Stimulated activated CD8-positive, alpha-beta memory T cell treated with anti-CD3 and anti-CD28 coated beads, Interleukin-7, amount 100 ng/mL, for 1 hour (primary cell): ENCODE measurements at regions not wholly inside any gene's neighbourhood (a gene's known extent, or its start where the extent isn't known, plus 50 kb on each side); places are given as distances from the start of the nearest gene placed in this dataset.

Experiments
- DNase-seq, 2 donors: peaks; one replicate each; pipeline ENCODE4 v3.0.0-alpha.2; 2020; ENCODE audit warnings: low read depth in 2 of 2

DNA sequence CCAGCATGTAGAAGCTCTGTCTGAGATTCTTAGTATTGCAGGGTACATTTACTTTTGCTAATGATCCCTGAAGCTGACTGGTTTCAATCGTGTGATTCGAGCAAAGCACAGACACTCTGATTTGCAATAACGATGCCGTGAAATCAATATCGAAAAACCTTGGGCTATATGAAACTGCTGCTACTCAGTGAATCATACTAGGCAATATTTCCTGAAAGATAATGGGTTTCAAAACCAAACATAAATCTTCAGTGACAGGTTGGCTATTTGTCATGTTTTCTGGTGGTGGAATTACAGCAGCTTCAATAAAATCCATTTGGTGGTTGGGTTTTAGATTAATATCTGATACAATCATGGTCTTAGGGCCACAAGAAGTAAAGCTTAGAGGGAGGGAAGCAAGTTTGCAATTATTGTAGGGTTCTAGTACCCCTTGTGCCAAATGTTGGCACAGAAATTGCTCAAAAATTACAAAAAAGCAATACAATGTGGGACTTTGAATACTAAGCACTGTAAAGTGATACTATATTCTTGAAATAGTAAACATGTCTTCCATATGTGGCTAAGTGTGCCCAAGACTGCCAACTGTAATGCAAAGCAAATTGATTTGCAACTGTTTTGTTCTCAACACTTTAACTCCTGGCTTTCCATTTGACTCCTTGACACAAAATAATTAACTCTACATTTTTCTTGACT, 112.4 kb upstream of the JAZF1 start:
- no peak for DNase-seq

DNA sequence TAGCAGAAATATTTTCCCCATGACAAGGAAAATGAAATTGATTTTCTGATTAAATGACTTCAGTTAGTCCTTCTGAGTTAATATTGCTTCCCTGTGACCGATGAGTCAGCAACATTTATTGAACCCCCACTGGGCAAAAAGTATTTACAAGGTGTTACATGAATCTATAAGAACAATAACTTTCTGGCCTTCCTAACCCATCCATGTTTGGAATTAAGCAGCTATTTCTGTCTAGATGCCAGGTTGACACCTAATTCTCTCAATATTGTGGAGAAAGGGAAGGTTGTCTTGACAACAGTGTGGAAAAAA, 112.9 kb upstream of the JAZF1 start:
- DNase-seq: no peak

DNA sequence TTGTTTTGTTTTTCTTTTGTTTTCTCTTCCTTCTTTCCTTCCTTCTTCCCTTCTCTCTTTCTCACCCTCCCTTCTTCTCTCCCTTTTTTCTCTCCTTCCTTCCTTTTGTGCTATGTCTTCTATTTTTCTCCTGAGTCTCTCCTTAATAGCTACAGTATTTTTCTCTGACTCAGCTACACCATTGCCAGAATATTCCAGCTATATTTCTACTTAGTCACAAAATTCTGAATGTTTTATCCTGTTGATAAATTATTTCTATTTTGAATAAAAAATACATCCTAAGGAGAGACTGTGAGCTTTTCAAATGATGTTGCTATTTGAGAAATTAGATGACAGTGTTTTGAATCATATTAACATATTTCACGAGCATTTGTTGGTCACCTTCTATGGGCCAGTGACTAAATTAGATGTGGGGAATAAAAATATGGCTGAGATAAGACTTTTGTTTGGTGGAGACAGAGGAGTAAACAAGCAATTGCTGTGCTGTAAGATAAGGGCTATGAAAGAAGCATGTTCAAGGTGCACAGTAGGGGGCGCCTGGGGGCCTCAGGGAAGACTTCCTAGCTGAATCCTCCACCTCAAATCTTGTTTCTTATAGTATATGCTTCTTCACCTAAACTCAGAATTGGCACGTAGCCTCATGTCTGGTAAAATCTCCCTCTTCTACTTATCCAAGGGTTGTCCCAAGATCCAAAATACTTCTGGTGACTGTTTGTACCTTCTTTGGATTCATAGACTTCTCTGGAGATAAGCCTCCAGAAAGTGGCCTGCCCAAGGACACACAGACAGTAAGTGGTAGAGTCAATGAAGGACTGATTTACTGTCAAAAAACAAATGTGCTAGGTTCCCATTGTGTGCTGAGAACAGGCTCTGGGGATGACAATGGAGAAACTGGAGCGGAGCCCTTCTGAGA, 115.5 kb upstream of the CREB5 start:
- DNase-seq: peak; percentile 8 to 11

DNA sequence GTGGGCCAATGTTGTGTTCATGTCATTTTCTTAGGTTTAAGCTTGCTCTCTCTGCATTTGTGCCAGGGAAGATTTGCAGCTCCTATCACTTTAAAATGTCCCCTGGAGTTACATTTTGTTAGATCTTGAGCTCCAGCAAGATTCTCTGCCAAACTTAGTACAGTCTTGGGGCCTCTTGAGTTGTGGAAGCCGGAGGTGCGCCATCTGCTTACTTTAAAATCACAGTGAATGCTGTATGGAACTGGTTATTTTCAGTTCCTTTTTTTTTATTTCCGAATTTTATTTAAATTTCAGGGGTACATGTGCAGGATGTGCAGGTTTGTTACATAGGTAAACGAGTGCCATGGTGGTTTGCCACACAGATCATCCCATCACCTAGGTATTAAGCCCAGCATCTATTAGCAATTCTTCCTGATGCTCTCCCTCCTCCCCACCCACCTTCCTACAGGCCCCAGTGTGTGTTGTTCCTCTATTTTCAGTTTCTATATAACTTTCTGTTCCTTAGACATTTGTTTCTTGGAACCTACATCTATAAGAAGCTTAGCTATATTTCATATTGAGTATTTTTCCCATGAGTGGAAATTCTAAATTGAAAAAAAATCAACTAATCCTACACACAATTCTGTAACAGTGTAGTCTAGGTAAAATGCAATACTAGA, 114.4 kb upstream of the CREB5 start:
- DNase-seq: no peak

DNA sequence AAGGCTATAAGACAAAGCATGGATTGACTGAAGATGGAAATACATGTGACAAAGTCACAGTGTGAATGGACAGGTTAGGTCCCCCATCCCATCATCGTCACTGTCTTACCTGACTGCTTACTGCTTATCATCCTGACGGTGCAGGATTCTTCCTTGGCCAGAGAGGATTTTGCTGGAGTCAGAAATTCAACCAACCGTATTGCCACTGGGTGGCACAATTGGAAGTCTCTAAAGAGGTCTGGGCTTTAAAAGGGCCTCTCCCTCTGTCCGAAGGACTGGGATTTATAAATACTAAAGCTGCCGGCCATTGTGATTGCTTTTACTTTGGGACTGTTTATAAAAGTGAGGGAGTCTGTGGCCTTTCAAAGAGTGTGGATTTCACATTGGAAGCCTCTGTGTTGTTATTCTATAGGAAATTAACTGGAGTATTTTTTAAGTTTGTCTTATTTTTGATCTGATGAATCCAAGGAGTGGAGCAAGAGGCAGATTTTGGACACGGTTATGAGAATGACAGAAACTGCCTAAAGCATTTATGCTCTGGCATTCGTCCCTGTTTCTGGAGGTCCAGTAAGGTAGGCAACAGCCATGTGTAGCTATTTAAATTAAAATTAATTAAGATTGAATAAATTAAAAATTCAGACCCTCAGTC, 113.3 kb upstream of the CREB5 start:
- DNase-seq: no peak

DNA sequence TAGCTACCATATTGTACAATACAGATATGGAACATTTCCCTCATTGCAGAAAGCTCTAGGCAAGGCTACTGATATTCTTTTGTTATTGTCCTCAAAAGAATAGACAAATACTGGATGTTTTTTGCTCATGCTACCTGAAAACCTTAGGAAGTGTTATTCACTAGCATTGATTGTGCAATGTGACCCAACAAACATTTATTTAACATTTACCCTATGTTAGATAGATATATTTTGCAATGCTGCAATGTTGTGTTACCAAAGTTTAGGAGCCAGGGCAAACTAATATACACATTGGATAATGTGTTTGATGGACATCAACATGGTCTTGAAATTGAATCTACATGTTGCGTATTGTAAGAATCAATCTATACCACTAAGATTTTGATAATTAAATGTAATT, 112.8 kb upstream of the CREB5 start:
- no peak for DNase-seq

DNA sequence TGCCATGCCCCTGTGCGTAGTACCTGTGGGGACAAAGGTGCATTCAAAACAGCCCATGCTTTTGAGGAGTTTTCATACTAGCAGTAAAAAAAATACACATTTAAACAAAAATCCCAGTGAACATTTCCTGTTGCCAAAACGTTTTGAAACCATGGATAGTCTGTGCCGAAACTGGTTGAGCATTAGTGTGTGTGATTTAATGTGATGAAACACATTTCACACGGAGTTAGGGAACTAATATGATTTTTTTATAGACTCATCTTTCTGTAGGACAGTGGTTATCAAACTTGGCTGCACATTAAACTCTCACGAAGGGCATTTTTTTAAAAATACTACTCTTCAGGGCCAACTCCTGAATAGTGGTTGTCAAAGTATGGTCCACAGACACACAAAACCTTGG, 111.8 kb upstream of the CREB5 start:
- no peak for DNase-seq

DNA sequence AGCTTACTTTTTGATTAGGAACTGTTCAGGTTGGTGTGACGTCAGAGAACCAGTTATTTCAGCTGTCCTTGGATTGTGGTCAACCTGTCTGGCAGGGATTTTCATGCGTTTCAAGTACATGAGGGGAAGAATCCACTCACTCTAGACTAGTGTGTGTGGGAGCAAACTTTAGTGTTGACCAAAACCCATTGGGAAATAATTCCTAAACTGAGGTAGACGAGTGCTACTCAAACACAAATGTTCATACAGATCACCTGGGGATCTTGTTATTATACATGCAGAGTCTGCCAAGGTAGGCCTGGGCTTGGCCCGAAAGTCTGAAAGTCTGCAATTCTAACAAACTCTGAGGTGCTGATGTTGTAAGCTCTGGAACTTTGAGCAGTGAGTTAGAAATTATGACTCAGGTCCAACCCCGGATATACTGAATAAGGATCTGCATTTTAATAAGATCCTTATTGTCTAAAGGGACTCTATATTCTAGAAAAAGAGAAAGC, 111.1 kb upstream of the CREB5 start:
- no peak for DNase-seq

DNA sequence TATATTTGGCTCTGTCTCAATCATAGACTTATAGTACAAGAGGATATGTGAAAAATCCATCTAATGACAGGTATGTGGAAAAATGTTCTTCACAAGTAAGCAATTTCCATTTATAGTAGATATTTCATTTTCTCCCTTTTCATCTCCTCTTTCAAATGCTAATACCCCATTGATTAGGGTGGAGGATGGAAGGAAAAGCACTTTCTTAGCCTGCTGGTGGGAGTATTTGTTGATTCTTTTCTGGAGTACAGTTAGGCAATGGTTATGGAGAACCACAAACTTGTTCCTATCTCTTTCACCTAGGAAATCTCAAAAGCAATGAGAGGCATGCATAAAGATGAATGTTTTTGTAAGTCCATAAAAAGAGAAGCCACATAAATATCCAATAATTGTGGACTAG, 108.0 kb upstream of the CREB5 start:
- DNase-seq: no peak

DNA sequence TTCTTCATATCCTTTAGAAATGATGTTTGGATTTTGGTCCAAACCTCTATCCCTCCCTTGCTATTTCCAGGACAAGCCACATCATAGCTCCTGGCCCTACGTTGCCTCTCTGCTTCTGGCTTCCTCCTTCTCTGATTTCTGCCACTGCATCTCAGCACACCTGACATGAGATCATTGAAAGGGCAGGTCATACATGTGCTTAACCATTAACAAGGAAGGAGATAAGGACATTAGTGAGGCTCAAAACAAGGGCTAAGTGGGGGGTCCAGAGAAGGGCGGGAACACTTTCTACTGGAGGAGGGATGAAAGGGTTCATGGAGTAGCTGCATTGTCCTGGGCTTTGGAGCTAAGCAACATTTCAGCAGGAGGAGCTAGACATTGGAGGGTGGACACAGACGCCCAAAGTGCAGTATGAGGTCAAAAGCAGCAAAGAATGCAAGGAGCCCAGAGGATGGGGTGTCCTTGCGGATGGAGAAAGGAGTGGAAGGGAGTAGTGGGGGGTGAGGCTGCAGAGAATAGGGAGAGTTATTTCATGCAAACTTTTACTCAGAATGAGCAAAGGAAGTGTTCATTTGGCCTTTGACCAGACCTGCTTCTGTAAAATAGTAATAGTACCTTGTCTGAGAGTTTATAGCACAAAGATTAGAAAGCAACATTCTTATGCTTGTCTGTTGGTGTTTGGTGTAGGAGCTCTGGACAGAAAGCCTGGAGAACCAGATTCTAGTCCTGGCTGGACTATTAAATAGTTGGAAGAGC, 102.4 kb upstream of the CREB5 start:
- no peak for DNase-seq

DNA sequence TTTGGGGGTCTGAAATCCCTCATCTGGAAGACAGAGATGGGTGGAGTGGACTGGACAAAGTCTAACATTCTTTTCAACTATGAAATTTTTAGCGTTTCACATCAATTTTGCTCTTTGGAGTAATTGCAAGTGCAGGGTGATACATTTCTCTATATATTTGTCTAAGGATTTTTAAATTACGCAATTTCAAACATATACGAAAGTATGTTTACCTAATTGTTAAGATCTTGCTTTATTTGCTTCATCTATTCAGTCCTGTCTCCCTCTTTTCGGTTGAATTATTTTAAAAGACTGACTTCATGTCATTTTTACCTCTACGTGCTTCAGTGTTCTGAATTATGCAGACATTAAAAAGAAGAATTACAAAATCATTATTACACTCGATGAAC, 101.9 kb upstream of the CREB5 start:
- no peak for DNase-seq

DNA sequence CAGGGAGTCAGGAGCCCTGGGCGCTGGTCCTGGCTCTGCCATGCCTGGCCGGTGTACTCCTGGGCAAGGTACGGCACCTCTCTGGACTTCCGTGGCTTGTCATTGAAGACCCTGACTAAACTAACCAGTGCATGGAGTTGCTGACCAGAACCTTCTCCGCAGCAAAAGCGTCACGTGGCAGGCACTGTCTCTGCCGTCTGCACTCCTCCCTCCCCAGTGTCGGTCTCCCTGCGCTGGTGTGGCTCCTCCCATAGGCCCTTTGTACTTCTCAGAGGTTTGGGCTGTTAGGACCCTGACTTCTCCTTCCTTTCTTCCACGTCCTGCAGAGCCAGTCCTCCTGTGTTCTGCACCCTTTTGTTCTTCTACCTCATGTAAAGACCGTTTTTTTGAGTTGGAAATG, 100.6 kb upstream of the CREB5 start:
- DNase-seq: no peak

DNA sequence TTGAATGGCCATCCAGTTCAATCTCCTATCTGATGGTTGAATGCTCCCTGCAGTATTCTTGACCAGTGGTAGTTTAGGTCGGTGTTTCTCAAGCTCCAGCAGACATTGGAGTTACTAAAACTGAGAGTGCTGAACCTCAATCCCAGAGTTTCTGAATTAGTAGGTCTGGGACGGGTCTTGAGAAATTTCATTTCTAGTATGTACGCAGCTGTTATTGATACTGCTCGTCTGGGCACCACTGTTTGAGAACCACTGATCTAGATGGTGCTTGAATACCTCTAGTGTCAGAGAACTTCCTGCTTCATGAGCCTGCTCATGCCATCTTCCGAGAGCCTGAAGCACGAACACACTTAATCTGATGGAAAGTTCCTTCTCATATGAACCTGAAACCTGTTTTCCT, 99.4 kb upstream of the CREB5 start:
- no peak for DNase-seq

DNA sequence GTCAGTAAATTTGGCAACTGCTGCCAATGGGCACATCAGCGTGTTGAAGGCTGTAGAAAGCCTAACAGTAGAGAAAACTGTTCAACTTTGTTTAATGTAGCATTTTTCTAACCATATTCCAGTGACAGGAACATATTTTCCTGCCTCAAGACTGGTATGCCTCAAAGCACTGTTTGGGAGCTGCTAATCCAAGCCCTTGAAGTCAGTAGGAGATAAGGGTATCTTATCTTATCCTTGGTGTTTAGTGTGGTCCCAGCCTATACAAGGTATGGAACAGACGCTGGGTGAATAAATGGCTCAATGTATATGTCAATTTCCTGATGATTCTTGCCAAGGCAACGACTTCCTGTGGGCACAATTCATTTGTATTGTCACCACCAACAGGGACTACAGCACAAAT, 97.5 kb upstream of the CREB5 start:
- no peak for DNase-seq

DNA sequence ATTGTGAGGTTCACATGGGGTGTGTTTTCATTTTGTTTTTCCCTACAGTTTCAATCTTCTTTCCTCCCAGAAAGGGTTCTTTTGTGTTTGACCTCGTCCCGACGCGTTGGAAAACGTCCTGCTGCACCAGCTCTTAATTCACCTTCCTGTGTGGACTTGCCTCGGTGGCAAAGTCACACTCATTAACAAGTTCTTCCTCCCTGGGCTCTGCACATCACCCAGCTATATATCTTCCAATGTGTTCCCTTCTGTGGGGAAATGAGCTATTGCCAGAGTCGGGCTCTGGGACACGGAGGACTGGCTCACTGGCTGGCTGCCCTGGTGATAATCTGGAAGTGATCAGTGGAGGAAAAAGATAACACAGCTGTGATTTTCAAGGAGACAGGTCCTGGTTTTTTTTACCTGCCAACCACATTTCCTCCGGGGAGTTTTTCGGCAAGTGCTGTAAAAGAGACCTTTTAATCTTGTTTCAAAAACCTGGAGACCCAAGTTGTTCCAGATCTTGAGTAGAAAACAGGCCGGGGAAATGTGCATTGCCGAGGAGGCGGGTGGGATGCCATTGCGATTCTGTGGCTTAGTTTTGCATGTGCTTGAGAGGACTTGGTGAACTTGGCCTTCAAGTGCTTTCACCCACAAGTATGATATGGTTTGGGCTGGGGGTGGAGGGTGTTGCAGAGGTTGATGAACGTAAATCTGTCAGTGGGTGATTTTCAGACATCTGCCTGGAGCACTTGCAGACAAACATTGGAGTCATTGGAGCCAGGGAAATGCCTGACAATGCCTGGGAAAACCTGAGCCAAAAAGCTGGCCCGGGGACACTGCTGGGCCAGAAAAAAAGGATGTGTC, 96.5 kb upstream of the CREB5 start:
- DNase-seq: no peak

DNA sequence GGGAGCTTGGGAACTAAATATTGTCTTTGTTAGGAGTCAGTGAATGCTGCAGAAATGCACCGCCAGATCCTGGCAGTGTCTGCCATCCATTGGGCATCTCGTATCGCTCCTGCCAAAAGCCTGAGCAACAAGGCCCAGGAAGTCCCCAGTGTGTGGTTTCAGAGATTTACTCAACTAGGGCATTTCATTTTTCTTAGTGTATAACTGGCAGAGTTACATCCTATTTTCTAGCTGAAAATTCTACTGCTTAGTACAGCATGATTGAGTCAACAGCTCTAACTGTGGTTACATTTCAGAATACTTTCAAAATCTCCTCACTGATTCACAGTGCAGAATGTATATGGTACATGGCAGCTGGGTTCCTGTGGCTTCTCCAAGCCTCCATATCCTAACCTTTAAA, 95.8 kb upstream of the CREB5 start:
- no peak for DNase-seq

DNA sequence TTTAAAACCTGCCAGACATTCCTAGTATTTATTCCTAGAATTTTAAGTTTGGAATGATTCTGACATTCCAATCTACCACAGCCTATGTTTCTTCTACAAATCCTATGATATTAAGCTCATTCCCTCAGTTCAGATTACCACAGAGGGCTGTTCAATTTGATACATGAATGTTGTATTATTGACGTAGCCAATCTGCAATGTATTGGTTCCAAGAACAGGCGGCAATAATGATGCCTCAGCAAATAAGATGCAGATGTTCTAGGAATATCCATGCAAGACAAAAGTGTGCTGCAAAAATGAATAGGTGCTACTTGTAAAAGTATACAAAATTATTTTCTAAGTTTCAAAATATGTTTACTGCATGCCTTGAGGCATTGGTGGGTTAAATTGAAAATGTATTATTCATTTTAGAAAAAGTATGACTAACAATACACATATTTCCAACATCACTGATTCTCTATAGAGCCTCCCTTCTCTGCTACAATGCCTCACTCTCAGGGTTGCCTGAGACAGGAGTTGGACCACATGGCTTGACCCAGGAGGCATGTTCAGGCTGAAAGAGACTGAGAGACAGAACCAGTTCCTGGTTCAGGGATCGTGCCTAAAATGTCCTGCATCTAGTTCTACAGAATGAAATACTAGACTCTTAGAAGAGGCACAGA, 94.1 kb upstream of the CREB5 start:
- DNase-seq: no peak

DNA sequence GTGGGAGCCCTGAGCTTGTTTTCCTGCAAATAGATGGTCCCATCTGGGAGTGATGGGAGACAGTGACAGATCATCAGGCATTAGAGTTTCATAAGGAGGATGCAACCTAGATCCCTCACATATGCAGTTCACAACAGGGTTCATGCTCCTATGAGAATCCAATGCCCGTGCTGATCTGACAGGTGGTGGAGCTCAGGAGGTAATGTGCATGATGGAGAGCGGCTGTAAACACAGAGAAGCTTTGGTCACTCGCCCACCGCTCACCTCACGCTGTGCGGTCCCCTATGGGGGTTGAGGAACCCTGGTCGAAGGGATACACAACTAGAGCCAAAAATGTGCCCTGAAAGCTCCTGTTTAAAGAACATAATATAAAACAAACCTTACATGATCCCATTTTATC, 88.5 kb upstream of the CREB5 start:
- no peak for DNase-seq

DNA sequence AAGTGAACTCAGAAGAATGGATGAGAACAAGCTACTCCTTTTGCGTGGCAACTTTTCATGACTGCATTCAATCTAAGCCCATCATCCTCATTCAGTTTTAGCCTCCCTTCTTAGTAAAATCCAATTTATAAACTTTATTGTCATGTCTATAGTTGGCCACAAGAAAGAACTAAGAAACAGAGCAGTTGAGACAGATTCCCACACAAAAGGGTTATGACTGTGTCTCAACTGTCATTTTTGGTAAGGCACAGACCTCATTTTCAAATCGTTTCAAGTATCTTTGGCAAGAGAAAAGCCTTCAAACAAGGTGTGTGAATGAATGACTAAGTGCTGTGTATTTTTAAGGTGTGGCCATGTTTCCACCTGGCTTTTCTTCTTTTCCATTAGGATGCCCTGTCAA, 84.2 kb upstream of the CREB5 start:
- DNase-seq: no peak
